Fibroblast of skin of back (primary cell): ENCODE measurements at regions not wholly inside any gene's neighbourhood (a gene's known extent, or its start where the extent isn't known, plus 50 kb on each side); places are given as distances from the start of the nearest gene placed in this dataset.
A peak's percentile ranks its signal among the peaks of the same experiment; 100 is the strongest.
"Not testable (repeated sequence)": the region's sequence is repeated elsewhere in the genome, so short reads cannot be mapped to it uniquely, and the experiment has no call there.

Experiments
- DNase-seq: peaks from one replicate; pipeline ENCODE4 v3.0.0-alpha.2; 2013

DNA sequence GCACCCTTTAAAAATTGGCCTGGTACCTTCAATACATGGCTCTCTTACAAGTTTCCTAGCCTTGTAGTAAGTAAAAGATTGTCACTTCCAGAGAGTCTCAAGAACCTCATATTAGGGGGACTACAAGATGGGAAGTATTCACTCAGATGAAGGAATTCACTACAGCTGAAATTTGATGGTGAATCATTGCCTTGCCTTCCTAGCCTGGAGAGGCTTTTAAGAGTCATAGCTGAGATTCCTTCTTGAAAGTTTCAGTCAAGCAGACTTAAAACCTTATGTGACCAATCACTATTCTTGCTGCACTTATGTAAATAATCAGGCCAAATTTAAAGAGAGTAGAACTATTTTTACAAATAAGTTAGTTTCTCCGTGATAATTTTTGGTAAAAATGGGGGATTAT lies 451.6 kb downstream of the TRHDE start:
- DNase-seq, result peak; percentile 11

GRCh38 chr12:72729451-72730010 lies 457.4 kb downstream of the TRHDE start:
- DNase-seq, result no peak

- no peak for DNase-seq
These were observed 462.4 kb downstream of the TRHDE start for GRCh38 chr12:72734581-72734980.

- no peak for DNase-seq
These were observed 466.6 kb downstream of the TRHDE start for GRCh38 chr12:72738811-72739210.

GRCh38 chr12:72740064-72740463 lies 467.9 kb downstream of the TRHDE start:
- DNase-seq, result no peak

GRCh38 chr12:72742568-72742967 lies 470.4 kb downstream of the TRHDE start:
- DNase-seq, result no peak

DNA sequence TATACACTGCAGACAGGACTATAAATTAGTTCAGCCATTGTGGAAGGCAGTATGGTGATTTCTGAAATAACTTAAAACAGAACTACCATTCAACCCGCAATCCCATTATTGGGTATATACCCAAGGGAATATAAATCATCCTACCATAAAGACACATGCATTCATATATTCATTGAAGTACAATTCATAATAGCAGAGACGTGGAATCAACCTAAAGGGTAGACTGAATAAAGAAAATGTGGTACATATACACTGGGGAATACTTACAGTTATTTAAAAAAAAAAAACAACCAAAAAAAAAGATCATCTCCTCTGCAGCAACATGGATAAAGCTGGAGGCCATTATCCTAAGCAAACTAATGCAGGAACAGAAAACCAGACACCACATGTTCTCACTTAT lies 473.9 kb downstream of the TRHDE start:
- DNase-seq, result no peak

- DNase-seq, result no peak
These were observed 475.1 kb downstream of the TRHDE start for GRCh38 chr12:72747111-72747849.

- no peak for DNase-seq
These were observed 476.8 kb downstream of the TRHDE start for GRCh38 chr12:72748971-72749370.

DNA sequence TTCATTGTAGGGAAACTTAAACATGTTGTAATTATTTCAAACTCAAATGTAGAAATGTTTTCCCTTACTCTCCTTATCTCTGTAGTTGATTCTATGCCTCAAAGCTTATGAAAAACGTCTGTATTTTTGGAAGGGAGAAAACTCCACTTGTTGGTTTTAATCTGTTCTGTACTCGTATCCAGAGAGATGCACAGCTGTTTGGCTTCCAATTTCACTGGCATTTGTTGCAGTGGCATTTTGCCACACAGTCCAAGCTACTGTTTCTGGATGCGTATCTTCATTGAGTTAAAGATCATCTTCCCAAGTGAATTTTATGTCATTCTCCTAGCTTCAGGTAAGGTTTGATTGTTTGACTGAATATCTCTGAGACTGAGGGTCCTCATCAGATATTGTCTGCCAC lies 481.4 kb downstream of the TRHDE start:
- no peak for DNase-seq

DNA sequence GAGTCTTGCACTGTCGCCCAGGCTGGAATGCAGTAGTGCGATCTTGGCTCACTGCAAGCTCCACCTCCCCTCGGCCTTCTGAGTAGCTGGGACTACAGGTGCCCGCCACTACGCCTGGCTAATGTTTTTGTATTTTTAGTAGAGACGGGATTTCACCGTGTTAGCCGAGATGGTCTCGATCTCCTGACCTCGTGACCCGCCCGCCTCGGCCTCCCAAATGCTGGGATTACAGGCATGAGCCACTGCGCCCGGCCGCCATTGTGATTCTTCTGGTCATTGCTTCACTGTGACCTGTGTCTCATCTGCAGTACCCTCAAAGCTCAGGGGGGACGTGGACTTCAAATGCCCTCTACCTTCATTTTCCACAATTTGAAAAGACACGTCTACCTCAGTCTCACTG lies 481.9 kb downstream of the TRHDE start:
- not testable (repeated sequence) for DNase-seq

- no peak for DNase-seq
These were observed 494.3 kb downstream of the TRHDE start for GRCh38 chr12:72766517-72766916.

DNA sequence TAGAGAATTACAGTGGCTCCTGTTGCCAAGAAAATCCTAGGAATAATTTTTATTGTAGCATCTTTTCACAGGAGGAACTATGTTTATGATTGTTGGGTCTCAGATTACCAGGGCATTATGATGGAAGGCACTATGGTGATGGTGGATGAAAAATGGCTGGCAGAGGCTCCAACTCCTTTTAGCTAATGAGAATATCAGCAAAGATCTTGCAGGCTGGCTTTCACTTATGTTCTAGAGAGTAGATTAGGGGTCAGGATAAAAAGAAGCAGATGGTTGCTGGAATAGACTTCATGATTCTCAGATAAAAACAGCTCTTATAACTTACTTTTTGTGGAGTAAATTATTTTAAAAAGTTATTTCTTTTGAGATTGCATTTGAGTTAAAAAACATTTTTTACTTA lies 501.9 kb downstream of the TRHDE start:
- DNase-seq, result no peak

DNA sequence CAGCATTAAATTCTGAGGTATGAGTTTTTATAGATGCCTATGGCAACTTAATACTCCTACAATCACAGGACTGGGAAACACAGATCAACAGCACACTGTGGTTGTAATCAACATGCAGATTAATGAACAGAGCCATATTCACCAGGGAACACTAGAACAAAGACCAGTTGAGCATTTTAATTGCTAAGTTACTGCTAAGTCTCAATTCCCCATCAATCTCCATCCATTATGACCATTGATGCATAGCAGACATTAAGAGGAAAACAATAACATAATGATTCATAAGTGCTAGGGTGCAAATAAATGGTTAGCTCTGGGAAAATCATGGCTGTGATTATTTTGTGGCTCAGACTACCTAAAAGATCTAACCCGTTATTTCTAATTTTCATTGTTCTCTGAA lies 505.6 kb downstream of the TRHDE start:
- DNase-seq, result no peak

GRCh38 chr12:72790273-72790672 lies 518.1 kb downstream of the TRHDE start:
- peak; percentile 2 for DNase-seq

DNA sequence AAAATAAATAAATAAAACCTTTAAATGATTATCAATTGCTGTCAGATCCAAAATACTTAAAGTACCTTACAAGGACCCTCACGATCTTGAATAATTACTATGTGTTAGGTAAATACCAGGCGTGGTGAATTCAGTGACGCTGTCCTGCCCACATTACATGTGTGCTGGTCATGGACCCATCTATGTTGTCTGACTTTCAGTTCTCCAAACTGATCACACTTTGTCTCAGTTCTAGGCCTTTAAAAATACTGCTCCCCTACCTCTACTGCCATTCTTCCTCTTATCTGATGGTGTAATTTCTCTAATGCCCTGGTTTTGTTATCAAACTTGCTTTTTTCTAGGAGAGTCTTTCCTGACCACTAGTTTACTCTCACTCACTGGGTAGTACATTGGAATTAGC lies 520.7 kb downstream of the TRHDE start:
- no peak for DNase-seq

GRCh38 chr12:72793796-72794195 lies 521.6 kb downstream of the TRHDE start:
- DNase-seq, result no peak

DNA sequence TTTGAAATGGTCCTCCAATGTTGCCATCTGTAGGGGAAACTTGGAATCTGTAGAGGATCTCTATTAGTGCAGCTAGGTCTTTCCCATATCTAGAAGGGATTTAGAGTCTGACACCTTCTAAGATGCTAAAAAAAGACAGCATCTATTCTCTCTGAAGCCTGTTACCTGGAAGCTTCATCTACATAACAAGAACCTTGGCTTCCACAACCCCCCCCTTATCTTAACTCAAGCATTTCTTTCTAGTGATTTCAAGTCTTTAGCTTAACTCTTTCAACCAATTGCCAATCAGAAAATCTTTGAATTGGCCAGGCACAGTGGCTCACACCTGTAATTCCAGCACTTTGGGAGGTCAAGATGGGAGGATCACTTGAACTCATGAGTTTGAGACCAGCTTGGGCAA lies 543.3 kb downstream of the TRHDE start:
- no peak for DNase-seq

DNA sequence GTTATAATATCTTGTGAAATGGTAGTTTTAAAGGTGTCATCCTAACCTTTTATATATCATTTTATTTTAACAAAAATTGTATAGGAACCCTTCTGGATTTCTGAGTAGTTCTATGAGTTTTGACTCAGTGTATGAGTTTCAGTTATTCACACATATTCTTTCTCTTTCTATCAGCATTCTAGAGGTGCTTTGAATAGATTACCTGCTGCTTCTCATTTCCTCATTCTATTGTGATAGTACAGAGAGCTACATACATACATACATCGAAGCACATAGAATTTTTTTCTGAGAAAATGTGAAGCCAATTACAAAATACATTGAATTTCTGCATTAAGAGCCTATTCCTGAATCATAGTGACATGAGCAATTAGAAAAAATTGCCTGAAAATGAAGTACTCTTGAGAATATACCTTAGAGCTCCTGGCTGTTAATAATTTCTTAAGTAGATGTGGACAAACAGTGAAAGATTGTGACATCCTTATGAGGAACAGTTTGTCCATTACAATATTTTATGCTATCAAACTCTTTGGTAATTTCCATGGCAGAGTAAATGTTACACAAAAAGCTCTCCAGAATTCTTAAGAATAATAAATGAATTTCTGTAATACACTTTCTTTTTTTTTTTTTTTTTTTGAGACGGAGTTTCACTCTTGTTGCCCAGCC lies 556.6 kb downstream of the TRHDE start:
- no peak for DNase-seq

- DNase-seq, result no peak
These were observed 557.7 kb downstream of the TRHDE start for GRCh38 chr12:72829838-72830237.

DNA sequence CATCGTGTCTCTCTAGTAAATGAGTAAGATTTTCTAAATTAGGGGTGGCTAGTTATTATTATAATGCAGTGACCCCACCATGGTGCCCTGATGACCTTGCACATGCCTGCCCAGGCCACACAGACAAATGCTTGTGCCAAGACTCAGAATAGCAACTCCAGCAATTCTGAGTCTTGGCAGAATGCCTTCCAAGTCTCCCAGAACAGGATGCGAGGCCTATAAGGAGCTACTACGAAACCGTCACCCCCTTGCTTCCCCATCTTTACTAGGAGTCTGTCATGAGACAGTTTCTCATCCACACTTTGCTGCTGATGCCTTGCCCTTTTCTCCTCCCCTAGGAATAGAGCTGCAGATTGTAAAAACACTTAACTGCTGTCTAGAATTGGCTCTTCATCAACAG lies 559.9 kb downstream of the TRHDE start:
- DNase-seq, result no peak

DNA sequence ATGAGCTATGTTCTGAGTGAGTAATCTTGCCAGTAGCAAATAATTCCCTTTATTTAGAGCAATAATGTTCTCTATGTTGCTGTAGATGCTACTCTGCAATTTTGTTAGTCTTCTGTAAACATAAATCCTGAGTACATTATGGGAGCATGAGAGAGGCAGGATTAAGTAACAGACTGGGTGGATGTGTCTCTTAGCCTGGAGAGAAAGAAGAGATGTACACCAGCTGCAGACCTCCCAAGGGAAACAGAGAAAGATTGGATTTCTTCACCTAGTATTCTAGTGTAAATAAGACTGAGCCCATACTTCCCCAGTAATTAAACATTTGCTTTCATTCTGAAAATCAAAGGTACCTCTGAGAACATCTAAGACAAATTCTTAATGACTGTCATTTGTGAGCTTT lies 564.0 kb downstream of the TRHDE start:
- DNase-seq, result no peak

GRCh38 chr12:72839696-72840095 lies 567.5 kb downstream of the TRHDE start:
- DNase-seq, result no peak

DNA sequence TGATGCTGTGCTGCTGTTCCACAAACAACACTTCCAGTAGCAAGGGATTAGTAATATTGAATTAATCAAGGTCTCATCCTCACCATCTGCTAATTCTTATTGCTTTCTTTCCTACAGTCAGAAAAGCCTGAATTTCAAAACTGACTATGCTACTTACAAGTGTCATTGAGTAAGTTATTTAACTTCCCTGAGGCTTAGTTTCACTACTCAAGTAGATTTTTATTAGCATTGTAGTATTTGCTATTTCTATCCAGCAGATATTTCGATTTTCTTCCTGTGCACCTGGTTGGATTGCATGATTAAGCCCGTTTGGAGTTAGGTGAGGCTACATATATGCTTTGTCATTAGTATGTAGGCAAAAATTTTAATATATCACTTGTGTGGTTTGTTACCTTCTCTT lies 591.5 kb downstream of the TRHDE start:
- no peak for DNase-seq
